ENCODE measurements at regions not wholly inside any gene's neighbourhood (a gene's known extent, or its start where the extent isn't known, plus 50 kb on each side); places are given as distances from the start of the nearest gene placed in this dataset.

GRCh38 chr2:2767837-2768236, 436.8 kb upstream of the MYT1L start:
- no peak for DNase-seq (ENCODE audit: low spot score)
- Histone ChIP-seq H3K79me2 (ENCODE audit: insufficient read depth, low read depth, low read length) (no peaks in the 10 kb centered on the region), H3K36me3 (ENCODE audit: insufficient read depth, low read length) (no peaks in the 10 kb centered on the region), H4K20me1 (ENCODE audit: insufficient read depth, low read length) (no peaks in the 10 kb centered on the region), H3K4me1 (ENCODE audit: insufficient read depth, low read length, poor library complexity, severe bottlenecking) (no peaks in the 10 kb centered on the region), H3K27ac (ENCODE audit: low read depth, low read length, poor library complexity, severe bottlenecking) (no peak overlapping the region), H3K9me3 (ENCODE audit: low read length) (no peaks in the 10 kb centered on the region), H3K9me2 (ENCODE audit: insufficient read depth, low read length) (no peaks in the 10 kb centered on the region), H3K4me3 (ENCODE audit: low read depth, low read length, poor library complexity, severe bottlenecking) (no peak overlapping the region), H2AFZ (ENCODE audit: low read length) (no peak overlapping the region), H3K4me2 (ENCODE audit: low read length) (no peak overlapping the region)
- intact Hi-C loops (cut with micrococcal nuclease; ENCODE audit: unreplicated experiment): no loop called here
- POLR2A ChIA-PET: no interaction called here
- CTCF ChIA-PET (ENCODE audit: unreplicated experiment): no interaction called here
- TF ChIP-seq EZH2phosphoT487 (IDR thresholded peaks at IDR 0.05; ENCODE audit: borderline replicate concordance, low read depth, low read length) (no peak), CTCF (conservative IDR thresholded peaks at IDR 0.05; ENCODE audit: low read length) (no peak)
- no TSS peak for BruUV-seq (replicated peaks)

GRCh38 chr2:2765839-2766495, 434.9 kb upstream of the MYT1L start:
- ChIA-PET CTCF (ENCODE audit: unreplicated experiment) (no interaction called here), POLR2A (interaction anchor here (0.5 kb wide), 1 partner anchor 181 kb away, joined by 3 read pairs; no protein-coding TSS in a partner anchor)
- H3K4me3 ChIP-seq (ENCODE audit: low read depth, low read length, poor library complexity, severe bottlenecking): no peak overlapping the region
- H3K4me1 ChIP-seq (ENCODE audit: insufficient read depth, low read length, poor library complexity, severe bottlenecking): no peaks in the 10 kb centered on the region
- no peak overlapping the region for H3K27ac ChIP-seq (ENCODE audit: low read depth, low read length, poor library complexity, severe bottlenecking)
- H3K79me2 ChIP-seq (ENCODE audit: insufficient read depth, low read depth, low read length): no peaks in the 10 kb centered on the region
- TF ChIP-seq EZH2phosphoT487 (IDR thresholded peaks at IDR 0.05; ENCODE audit: borderline replicate concordance, low read depth, low read length): no peak
- no peak for TF ChIP-seq CTCF (conservative IDR thresholded peaks at IDR 0.05; ENCODE audit: low read length)
- no peaks in the 10 kb centered on the region for H4K20me1 ChIP-seq (ENCODE audit: insufficient read depth, low read length)
- no peak overlapping the region for H3K4me2 ChIP-seq (ENCODE audit: low read length)
- H2AFZ ChIP-seq (ENCODE audit: low read length): no peak overlapping the region
- intact Hi-C loops (cut with micrococcal nuclease; ENCODE audit: unreplicated experiment): no loop called here
- no TSS peak for BruUV-seq (replicated peaks)
- H3K9me3 ChIP-seq (ENCODE audit: low read length): no peaks in the 10 kb centered on the region
- no peak for DNase-seq (ENCODE audit: low spot score)
- no peaks in the 10 kb centered on the region for H3K9me2 ChIP-seq (ENCODE audit: insufficient read depth, low read length)
- H3K36me3 ChIP-seq (ENCODE audit: insufficient read depth, low read length): no peaks in the 10 kb centered on the region

- intact Hi-C loops (cut with micrococcal nuclease; ENCODE audit: unreplicated experiment): no loop called here
- Histone ChIP-seq H2AFZ (ENCODE audit: low read length) (no peak overlapping the region), H4K20me1 (ENCODE audit: insufficient read depth, low read length) (no peaks in the 10 kb centered on the region), H3K9me2 (ENCODE audit: insufficient read depth, low read length) (no peaks in the 10 kb centered on the region), H3K79me2 (ENCODE audit: insufficient read depth, low read depth, low read length) (no peaks in the 10 kb centered on the region), H3K4me2 (ENCODE audit: low read length) (no peak overlapping the region), H3K4me3 (ENCODE audit: low read depth, low read length, poor library complexity, severe bottlenecking) (no peak overlapping the region), H3K9me3 (ENCODE audit: low read length) (no peaks in the 10 kb centered on the region), H3K36me3 (ENCODE audit: insufficient read depth, low read length) (no peaks in the 10 kb centered on the region), H3K27ac (ENCODE audit: low read depth, low read length, poor library complexity, severe bottlenecking) (no peak overlapping the region), H3K4me1 (ENCODE audit: insufficient read depth, low read length, poor library complexity, severe bottlenecking) (no peaks in the 10 kb centered on the region)
- CTCF ChIA-PET (ENCODE audit: unreplicated experiment): no interaction called here
- TF ChIP-seq CTCF (conservative IDR thresholded peaks at IDR 0.05; ENCODE audit: low read length): no peak
- no peak for TF ChIP-seq EZH2phosphoT487 (IDR thresholded peaks at IDR 0.05; ENCODE audit: borderline replicate concordance, low read depth, low read length)
- POLR2A ChIA-PET: interaction anchor here (0.5 kb wide), 1 partner anchor 180 kb away, joined by 3 read pairs; no protein-coding TSS in a partner anchor
- BruUV-seq (replicated peaks): no TSS peak
- no peak for DNase-seq (ENCODE audit: low spot score)
Observed at GRCh38 chr2:2765176-2765800, 434.2 kb upstream of the MYT1L start.
